ENCODE measurements at regions not wholly inside any gene's neighbourhood (a gene's known extent, or its start where the extent isn't known, plus 50 kb on each side); places are given as distances from the start of the nearest gene placed in this dataset.
"Not testable (repeated sequence)": the region's sequence is repeated elsewhere in the genome, so short reads cannot be mapped to it uniquely, and the experiment has no call there.

- DNase-seq = no peak
Observed at GRCh38 chrX:7514871-7515599, 327.9 kb upstream of the VCX start.

DNA sequence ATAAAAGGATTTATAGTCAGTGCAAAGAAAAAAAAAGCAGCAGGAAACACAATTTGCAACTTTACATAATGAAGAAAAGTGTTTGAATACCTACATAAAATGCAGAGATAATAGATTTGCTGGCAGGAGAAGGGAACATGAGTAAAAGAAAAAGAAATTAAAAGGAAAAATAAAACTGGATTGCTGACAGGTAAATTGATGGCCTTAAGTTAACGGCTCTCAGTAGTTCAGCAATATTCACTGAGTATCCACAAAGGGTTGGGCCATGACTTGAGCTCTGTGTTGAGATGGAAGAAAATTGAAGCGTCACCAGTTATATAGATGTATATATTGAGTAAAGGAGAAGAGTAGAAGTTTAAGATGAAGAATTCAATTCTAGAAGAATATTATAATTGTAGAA lies 330.1 kb upstream of the VCX start:
- no peak for DNase-seq

DNA sequence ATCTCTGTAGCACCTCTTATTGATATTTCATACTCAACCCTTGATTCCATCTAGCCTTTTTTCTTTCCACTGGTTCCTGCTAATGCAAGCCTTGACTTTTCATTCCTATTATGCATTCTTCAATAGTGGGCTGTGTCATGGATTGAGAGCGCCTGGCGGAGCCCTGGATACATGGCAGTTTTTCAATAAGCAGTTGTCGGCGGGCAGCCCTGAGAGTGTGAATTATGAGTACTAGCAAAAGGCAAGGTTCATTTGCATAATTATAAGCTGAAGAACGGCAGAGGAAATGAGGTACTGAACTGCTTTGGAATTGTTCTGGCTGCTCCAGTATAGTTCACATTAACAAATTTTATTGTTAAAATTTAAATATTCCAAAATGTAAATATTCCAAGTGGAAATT lies 339.7 kb upstream of the VCX start:
- no peak for DNase-seq

- no peak for DNase-seq
Observed at GRCh38 chrX:7500386-7500785, 342.6 kb upstream of the VCX start.

DNA sequence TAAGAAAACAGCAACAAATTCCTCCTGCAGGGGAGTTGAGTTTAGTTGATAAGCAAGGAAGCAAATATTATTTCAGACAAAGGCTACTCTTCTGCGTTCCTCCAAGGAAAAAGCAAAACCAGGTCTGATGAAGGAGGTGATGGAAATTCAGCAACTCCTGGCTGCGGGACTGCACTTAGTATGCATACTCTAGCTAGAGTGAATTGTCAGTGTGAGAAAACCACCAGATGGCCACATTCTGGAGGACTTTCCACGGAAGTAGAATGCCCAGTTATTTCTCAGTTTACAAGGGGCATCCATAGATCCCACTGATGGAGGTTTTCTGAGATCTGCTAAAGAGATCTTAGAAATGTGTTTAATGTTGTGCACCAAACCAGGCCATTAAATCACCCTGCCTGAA lies 338.6 kb upstream of the PUDP start:
- no peak for DNase-seq

DNA sequence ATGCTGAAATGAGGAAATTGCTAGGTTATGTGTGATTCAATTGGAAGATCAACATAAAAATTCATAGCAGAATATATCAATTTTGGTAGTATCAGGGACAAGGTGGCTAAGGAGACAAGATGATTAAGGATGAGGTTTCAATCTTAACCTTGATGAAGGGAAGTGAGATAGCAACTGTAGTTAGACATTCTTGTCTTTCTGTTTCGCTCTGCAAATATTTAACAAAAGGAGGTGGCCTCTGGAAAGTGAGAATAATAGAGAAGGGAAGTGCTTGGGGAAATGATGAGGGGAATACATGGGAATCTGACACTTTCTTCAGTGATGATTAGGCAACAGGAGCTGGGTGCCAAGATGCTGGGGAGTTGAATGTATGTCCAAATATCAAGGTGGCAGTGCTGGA lies 337.1 kb upstream of the PUDP start:
- no peak for DNase-seq

GRCh38 chrX:7480721-7481120 lies 332.8 kb upstream of the PUDP start:
- no peak for DNase-seq

DNA sequence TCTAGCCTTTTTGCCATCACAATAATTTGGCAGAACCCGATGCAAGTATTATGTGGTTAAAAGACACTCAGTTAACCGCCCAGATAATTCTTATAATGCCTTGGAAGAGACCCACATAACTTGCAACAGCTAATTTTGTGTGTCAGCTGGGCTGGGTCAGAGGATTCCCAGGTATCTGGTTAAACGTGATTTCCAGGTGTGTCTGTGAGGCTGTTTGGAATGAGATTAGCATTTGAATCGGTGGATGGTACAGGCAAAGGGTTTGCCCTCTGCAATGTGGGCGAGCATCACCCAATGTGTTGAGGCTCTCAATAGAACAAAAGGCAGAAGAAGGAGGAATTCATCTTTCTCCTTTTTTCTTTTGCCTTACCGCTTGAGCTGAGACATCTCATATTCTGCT lies 314.2 kb upstream of the PUDP start:
- no peak for DNase-seq

GRCh38 chrX:7461051-7461450 lies 313.1 kb upstream of the PUDP start:
- not testable (repeated sequence) for DNase-seq

DNA sequence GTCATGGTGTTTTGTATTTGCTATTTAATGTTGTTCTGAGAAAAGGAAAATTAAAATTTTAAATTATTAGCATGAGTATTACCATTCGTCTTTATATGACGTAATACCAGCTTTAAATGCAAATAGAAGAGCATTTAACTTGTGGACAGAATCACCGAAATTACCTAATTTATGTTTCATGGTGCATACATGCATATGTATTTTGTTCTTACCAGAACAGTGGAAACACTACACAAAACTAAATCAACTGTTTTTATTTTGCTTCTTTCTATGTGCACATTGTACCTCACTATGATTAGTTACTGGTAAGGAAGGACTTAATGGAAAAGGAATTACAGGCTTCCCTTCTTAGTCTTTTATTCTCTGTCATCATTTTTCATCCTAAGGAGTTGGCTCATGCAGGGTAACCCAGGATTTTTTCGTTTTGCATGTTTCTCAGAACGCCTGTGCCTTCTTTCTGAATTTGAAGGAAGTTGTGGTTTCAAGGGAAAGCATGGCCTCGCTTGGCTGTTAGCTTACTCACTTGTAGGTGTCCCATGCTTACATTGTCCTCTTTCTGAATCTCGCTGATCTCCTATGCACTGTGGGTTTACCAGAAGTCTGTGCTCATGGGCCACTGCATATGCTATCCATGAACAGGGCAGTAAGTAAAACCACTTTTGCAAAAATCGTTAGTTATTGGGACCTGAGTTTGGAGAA lies 300.0 kb upstream of the PUDP start:
- DNase-seq = no peak

- DNase-seq = no peak
Observed at GRCh38 chrX:7446815-7447214, 298.9 kb upstream of the PUDP start.

GRCh38 chrX:7444967-7445366 lies 297.0 kb upstream of the PUDP start:
- DNase-seq = no peak

DNA sequence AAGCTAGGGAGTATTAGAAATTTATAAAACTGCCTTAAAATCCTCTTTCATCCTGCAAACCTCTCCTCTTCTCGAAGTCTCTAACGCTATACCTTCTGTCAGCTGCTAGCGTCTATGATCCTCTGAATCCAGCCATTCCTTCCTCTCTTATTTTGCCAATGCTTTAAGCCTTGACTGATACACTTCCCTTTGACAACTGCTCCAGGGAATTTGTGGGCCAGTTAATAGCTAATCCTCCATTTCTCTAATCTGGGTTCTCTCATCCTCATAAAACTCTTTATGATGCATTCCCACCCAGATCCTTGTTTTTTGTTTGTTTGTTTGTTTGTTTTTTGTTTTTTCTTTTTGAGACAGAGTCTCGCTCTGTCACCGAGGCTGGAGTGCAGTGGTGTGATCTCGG lies 293.6 kb upstream of the PUDP start:
- no peak for DNase-seq

DNA sequence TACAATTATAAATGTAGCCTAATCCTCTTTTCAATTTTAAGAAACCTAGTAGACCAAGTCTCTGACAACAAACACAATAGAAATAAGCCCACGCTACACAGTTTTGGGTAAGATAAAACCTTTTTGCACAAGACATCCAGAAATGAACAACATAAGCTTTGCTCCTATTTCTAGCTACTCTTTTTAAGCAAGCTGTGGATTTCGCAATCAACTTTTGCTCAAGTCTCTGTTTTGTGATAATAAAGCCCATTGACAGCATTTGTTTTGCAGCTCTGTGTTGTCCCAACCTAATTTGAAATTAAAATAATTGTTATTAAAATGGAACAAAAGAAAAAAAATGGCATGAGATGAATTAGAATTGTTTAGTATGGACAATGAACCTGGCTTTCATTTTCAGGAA lies 287.9 kb upstream of the PUDP start:
- no peak for DNase-seq

- DNase-seq = no peak
Observed at GRCh38 chrX:7432901-7433300, 284.9 kb upstream of the PUDP start.

DNA sequence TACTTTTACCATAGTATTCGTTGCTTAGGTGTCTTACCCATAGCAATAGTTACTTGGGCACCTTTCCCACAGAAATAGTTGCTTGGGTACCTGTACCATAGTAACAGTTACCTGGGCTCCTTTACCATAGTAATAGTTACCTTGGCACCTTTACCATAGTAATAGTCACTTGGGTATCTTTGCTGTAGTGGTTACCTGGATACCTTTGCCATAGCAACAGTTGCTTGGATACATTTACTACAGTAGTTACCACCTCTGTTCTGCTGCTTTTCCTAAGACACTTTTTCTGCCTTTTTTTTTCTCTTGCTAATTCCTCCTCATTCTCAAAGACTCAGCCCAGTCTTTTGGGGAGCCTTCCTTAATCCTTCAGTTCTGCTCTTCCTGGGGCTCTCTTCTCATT lies 272.8 kb upstream of the PUDP start:
- no peak for DNase-seq

DNA sequence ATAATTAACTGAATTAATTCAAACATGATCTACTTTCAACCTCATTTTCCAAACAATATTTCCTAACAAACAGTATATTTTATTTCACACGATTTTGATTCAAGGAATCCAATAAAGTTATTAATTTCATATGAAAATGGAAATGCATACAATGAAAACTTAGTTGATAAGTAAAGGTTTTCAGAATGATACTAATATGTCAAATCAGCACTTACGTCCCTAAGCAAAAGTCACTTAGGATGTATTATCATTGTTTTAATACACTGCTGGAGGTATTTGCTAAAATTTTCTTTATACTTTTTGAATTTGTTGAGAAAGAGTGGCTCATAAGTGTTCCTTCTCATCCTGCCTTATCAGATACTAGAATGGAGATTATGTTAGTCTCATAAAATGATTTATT lies 266.8 kb upstream of the PUDP start:
- no peak for DNase-seq

DNA sequence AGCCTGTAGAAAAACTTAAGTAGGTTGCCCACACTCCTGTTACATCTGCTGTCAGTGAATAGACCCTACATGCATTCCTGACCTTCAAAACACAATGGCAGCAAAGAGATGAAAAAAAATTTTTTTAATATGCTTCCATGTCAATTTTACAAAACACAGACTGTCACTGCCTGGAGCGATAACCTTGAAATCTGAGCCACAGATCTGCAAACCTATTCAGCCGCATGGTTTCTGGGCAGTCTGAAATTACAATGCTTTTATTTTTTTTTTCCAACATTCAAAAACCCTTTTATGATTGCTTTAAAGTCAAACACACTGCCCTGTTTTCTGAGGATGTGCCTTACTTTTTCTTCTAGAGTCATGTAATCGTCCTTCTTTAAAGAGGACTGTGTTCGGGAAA lies 264.9 kb upstream of the PUDP start:
- no peak for DNase-seq

DNA sequence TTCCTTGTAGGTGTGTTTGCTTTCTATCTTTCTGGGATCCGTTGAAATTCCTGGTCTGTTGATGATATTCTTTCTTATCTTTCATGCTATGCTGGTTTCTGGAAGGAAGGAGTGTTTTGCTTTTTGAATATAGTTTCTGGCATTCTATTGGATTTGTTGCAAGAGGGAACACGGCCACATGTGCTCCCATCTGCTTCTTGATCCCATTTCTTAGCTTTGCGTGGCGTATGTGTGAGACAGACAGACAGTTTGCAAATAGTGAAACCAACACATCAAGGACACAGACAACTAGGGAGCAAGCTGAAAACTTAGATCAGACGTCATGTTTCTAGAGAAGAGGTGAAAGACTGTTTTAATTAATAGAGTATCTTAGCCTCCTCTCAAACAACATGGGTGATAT lies 261.9 kb upstream of the PUDP start:
- no peak for DNase-seq

DNA sequence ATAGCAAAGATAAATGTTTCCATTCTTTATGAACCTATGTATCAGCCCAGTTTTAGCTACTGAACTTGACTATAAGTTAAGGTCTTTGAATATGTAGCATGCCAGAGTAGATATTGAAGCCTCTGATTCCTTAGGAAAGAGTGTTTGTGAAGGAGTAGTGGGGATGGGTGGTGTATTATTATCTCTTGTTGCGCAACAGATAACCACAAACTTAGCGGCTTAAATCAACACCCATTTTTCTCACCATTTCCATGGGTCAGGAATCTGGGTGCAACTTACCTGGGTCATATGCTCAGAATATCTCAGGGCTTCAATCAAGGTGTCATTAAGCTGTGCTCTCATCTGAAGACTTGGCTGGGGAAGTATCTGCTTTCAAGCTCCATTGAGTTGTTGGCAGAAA lies 251.4 kb upstream of the PUDP start:
- no peak for DNase-seq

GRCh38 chrX:7390441-7390840 lies 242.5 kb upstream of the PUDP start:
- DNase-seq = no peak

GRCh38 chrX:7389576-7389975 lies 241.6 kb upstream of the PUDP start:
- DNase-seq = no peak

GRCh38 chrX:7385131-7385530 lies 237.2 kb upstream of the PUDP start:
- no peak for DNase-seq

DNA sequence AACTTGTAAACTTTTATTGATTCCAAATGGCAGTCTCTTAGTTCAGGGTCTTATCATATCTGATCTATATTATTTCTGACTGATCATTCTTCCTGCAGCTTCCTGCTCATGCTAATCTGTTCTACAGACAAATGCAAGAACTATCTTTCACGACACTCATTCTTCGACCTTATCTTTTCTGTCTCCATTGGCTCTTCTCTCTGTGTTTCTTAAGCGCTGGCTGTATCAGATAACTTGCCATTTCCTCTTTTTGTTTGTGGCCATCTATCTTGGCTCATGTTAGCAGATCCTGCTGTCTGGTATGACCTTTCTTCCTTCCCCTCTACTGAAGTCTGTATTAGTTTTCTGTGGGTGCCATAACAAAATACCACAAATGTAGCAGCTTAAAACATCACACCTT lies 230.5 kb upstream of the PUDP start:
- DNase-seq = no peak

Data from NCI-H1417 treated with DMSO at 0.1 percent for 48 hours (cell line).